ENCODE measurements at regions not wholly inside any gene's neighbourhood (a gene's known extent, or its start where the extent isn't known, plus 50 kb on each side); places are given as distances from the start of the nearest gene placed in this dataset.

- TF ChIP-seq, protein P1, sequence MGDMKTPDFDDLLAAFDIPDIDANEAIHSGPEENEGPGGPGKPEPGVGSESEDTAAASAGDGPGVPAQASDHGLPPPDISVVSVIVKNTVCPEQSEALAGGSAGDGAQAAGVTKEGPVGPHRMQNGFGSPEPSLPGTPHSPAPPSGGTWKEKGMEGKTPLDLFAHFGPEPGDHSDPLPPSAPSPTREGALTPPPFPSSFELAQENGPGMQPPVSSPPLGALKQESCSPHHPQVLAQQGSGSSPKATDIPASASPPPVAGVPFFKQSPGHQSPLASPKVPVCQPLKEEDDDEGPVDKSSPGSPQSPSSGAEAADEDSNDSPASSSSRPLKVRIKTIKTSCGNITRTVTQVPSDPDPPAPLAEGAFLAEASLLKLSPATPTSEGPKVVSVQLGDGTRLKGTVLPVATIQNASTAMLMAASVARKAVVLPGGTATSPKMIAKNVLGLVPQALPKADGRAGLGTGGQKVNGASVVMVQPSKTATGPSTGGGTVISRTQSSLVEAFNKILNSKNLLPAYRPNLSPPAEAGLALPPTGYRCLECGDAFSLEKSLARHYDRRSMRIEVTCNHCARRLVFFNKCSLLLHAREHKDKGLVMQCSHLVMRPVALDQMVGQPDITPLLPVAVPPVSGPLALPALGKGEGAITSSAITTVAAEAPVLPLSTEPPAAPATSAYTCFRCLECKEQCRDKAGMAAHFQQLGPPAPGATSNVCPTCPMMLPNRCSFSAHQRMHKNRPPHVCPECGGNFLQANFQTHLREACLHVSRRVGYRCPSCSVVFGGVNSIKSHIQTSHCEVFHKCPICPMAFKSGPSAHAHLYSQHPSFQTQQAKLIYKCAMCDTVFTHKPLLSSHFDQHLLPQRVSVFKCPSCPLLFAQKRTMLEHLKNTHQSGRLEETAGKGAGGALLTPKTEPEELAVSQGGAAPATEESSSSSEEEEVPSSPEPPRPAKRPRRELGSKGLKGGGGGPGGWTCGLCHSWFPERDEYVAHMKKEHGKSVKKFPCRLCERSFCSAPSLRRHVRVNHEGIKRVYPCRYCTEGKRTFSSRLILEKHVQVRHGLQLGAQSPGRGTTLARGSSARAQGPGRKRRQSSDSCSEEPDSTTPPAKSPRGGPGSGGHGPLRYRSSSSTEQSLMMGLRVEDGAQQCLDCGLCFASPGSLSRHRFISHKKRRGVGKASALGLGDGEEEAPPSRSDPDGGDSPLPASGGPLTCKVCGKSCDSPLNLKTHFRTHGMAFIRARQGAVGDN (CRISPR knock-in tag; IDR thresholded peaks at IDR 0.05): no peak
Measured at GRCh38 chr5:24353611-24354010, 291.2 kb downstream of the CDH10 start (continued).

- WGBS (ENCODE audit: low lambda C conversion rate): 38% methylated on average over 3 of the region's 9 CpGs
- in situ Hi-C loops (cut with HindIII; ENCODE audit: extremely low pct_ligation_motif_present, low pct_unique_long_range_greater_than_20kb): no loop called here
- ATAC-seq: no peak
Measured at GRCh38 chr5:24363789-24364481, 280.8 kb downstream of the CDH10 start.

More at GRCh38 chr5:24363789-24364481, 280.8 kb downstream of the CDH10 start:
- Histone ChIP-seq H3K4me1 (ENCODE audit: insufficient read depth, low read length) (no peaks in the 10 kb centered on the region), H3K79me2 (ENCODE audit: insufficient read depth, low read length) (no peaks in the 10 kb centered on the region), H3K9ac (ENCODE audit: insufficient read depth, low read depth, low read length) (no peak overlapping the region), H4K20me1 (ENCODE audit: insufficient read depth, low read length) (no peaks in the 10 kb centered on the region), H2AFZ (ENCODE audit: low read length) (no peak overlapping the region), H3K4me2 (ENCODE audit: low read depth, low read length) (no peak overlapping the region), H3K4me3 (replicated peaks in 1 of 3; ENCODE audit: insufficient read depth in 1 of 3, low read depth in 2 of 3, low read length in 3 of 3) (no peak overlapping the region), H3K27ac (ENCODE audit: extremely low read length, insufficient read depth, low read length) (no peak overlapping the region), H3K36me3 (replicated peaks in 1 of 2; ENCODE audit: control insufficient read depth in 1 of 2, insufficient read depth in 2 of 2, low read length in 2 of 2) (no peaks in the 10 kb centered on the region), H3K27me3 (ENCODE audit: control insufficient read depth in 1 of 2, insufficient read depth in 2 of 2, low read length in 2 of 2) (no peaks in the 10 kb centered on the region), H3K9me3 (ENCODE audit: low read length) (no peaks in the 10 kb centered on the region)
- ChIA-PET POLR2A (no interaction called here), CTCF (ENCODE audit: low intra/inter-chr PET ratio, low total read pairs) (no interaction called here)
- FAIRE-seq (no peak), DNase-seq (ENCODE audit: low spot score) (no peak)
- no TSS peak for BruUV-seq (replicated peaks)
- intact Hi-C loops (cut with micrococcal nuclease; ENCODE audit: unreplicated experiment): no loop called here
- no peak for TF ChIP-seq ZNF513 (CRISPR knock-in tag; conservative IDR thresholded peaks at IDR 0.05)
- TF ChIP-seq NFYC (CRISPR knock-in tag; IDR thresholded peaks at IDR 0.05): no peak
- TF ChIP-seq POLR2AphosphoS2 (IDR thresholded peaks at IDR 0.05; ENCODE audit: low read depth, low read length): no peak
- no peak for TF ChIP-seq PITX1 (CRISPR knock-in tag; IDR thresholded peaks at IDR 0.05)
- no peak for TF ChIP-seq REXO4 (CRISPR knock-in tag; IDR thresholded peaks at IDR 0.05; ENCODE audit: borderline replicate concordance)
- TF ChIP-seq ZNF670 (CRISPR knock-in tag; IDR thresholded peaks at IDR 0.05; ENCODE audit: borderline replicate concordance): no peak
- TF ChIP-seq, protein P2, sequence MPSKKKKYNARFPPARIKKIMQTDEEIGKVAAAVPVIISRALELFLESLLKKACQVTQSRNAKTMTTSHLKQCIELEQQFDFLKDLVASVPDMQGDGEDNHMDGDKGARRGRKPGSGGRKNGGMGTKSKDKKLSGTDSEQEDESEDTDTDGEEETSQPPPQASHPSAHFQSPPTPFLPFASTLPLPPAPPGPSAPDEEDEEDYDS (CRISPR knock-in tag; IDR thresholded peaks at IDR 0.05): no peak
- no peak for TF ChIP-seq TBX3 (IDR thresholded peaks at IDR 0.05; ENCODE audit: borderline replicate concordance)
- TF ChIP-seq ZNF552 (CRISPR knock-in tag; IDR thresholded peaks at IDR 0.05; ENCODE audit: borderline replicate concordance): no peak
- no peak for TF ChIP-seq ARNTL (CRISPR knock-in tag; IDR thresholded peaks at IDR 0.05)
- no peak for TF ChIP-seq MXD4 (CRISPR knock-in tag; IDR thresholded peaks at IDR 0.05)
- no peak for TF ChIP-seq FOXA3 (CRISPR knock-in tag; IDR thresholded peaks at IDR 0.05)
- TF ChIP-seq, protein P3, sequence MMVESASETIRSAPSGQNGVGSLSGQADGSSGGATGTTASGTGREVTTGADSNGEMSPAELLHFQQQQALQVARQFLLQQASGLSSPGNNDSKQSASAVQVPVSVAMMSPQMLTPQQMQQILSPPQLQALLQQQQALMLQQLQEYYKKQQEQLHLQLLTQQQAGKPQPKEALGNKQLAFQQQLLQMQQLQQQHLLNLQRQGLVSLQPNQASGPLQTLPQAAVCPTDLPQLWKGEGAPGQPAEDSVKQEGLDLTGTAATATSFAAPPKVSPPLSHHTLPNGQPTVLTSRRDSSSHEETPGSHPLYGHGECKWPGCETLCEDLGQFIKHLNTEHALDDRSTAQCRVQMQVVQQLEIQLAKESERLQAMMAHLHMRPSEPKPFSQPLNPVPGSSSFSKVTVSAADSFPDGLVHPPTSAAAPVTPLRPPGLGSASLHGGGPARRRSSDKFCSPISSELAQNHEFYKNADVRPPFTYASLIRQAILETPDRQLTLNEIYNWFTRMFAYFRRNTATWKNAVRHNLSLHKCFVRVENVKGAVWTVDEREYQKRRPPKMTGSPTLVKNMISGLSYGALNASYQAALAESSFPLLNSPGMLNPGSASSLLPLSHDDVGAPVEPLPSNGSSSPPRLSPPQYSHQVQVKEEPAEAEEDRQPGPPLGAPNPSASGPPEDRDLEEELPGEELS (CRISPR knock-in tag; IDR thresholded peaks at IDR 0.05): no peak

Data from HepG2 (cell line).